GM21447 (cell line): ENCODE measurements at regions not wholly inside any gene's neighbourhood (a gene's known extent, or its start where the extent isn't known, plus 50 kb on each side); places are given as distances from the start of the nearest gene placed in this dataset.
"Not testable (repeated sequence)": the region's sequence is repeated elsewhere in the genome, so short reads cannot be mapped to it uniquely, and the experiment has no call there.

Experiments
- ATAC-seq: cut with Tn5 transposase; IDR thresholded peaks from one replicate; pipeline ENCODE4 v1.9.1; 2021; ENCODE audit not compliant: unreplicated experiment

DNA sequence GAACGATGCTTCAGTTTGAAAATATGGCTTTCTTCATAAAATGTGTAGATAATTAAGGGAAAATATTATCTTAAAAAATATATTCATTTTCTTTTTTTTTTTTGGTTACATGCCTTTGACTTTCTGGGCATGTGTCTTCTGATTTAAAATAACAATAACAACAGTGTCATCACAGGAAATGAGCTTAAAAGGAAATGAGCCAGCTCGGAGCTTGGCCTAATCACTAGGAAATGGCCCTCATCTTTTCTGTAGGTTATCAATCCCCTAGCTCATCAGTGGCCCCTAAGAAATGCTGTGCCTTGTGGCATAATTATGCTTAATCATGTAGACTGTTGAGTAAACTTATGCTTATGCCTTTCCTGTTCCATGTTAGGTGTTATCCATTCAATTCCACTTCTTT is 141.8 kb upstream of the FHL2 start:
- no peak for ATAC-seq

DNA sequence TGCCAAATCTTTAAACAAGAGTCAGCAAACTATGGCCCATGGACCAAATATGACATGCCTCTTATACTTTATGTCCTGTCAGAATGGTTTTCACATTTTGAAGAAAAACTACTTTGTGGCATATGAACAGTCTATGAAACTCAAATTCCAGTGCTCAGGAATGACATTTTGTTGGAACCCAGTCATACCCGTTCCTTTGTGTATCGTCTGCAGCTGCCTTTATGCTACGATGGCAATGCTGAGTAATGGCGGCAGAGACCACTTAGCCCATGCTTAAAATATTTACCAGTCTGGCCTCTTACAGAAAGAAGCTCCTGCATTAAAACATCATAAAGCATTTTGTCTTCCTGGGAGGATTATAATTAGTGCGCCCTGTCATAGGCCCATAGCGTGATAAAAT is 140.5 kb upstream of the FHL2 start:
- no peak for ATAC-seq

DNA sequence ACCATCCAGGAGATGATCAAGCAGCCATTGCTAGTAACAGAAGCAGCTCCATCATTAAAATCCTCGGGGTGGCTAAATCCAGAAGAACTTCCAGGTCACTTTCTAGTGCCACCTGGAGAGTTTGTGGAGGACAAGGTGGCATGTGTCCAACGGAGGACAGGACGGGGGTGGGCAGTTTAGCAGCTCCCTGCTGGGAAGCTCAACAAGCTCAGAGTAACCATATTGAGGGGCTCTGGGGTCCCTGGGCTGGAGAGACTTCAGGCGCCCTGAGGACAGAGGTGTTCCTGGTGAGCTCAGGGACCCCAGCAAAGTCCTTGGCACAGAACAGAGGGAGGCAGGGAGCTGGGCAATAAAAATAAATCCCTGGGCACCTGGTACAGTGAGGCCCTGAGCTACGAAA is 140.0 kb upstream of the FHL2 start:
- ATAC-seq, result no peak

DNA sequence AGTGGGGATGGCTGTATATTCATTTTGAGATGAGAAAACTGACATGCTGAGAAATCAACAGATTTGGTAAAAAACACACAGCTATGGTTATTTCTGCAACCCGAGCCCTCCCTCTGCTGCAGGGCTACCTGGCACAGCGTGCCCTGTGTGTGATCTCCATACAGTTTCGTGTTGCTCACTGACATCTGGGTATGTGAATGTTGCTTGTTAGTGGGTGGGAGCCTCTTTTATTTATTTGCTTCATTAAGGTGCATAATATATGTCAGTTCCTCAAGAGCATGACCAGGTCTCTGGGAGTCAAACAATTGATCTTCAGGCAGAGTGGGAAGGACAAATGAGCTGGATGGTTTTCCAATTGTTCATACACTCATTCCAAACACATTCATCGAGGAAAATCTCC is 139.1 kb upstream of the FHL2 start:
- ATAC-seq, result no peak

DNA sequence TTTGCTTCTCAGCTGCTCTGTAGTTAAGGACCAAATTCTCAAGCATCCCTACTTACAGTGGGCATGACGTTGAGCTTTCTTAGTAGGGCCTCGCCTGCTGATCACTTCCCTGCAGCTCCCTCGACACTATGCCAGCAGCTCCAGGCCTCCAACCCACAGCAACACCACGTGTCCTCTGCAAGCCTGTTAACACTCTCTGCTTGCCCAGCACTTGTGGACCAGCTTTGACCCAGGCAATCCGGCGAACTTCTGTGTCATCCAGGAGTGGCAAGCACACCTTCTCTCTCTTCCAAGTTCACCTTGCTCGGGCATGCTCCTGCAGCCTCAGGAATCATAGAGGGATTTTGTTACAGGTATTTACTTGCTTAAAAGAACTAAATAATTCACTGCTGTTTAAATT is 138.6 kb upstream of the FHL2 start:
- ATAC-seq, result no peak

DNA sequence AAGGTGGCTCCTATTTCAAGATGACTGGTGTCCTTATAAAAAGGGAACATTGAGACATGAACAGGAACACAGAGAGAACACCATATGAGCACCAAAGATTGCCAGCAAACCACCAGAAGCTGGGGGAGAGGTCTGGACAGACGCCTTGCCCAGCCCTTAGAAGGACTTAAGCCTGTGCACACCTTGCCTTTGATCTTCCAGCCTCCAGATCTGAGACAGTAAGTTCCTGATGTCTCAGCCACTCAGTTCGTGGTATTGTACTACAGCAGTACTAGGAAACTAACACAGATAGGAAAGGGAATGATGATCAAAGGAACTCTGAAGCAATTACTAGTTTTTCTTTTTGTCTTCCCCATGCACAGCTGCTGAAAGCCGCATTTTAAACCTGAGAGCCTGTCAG is 137.3 kb upstream of the FHL2 start:
- no peak for ATAC-seq

DNA sequence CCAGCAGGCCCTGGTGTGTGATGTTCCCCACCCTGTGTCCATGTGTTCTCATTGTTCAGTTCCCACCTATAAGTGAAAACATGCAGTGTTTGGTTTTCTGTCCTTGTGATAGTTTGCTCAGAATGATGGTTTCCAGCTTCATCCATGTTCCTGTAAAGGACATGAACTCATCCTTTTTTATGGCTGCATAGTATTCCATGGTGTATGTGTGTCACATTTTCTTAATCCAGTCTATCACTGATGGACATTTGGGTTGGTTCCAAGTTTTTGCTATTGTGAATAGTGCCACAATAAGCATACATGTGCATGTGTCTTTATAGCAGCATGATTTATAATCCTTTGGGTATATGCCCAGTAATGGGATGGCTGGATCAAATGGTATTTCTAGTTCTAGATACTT is 130.4 kb upstream of the FHL2 start:
- ATAC-seq, result not testable (repeated sequence)

DNA sequence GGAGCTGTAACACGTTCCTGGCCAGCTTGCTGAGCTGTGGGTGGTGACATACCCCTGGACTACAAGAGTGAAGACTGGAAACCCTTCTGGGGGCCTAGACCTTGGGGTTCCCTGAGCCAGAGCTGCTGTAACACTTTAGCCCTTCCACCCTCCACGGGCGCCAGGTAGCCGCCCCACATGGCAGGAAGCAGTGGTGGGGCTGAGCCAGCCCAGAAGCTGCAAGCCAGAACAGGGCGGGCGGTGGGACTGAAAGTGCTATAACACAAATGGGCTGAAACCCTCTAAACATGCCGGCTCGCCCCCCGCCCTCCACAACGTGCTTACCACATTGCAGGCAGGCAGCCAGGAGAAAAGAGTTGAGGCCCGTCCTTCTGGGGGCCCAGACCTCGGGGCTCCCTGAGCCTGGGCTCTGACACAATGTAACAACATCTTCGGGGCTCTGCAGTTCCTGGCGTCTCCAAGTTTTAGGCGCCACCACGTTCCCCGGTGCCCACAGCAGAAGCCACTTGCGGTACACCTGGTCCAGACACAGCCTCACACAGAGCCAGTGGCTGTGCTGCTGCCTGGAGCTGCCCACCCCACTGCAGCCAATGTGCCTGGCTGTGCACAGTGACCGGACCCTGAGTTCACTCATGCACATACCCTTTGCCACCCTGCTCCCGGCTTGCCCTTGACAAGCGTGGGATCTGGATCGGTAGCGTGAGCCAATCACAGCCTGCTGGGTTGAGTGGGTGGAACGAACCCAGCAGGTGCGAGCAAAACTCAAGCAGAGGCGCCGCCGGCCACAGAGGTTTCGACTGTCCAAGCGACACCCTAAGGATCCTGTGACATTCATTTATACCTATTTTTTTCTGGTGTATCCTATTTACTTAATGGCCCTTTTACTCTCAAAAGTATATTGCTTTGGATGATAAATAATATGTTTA is 127.4 kb upstream of the FHL2 start:
- no peak for ATAC-seq

DNA sequence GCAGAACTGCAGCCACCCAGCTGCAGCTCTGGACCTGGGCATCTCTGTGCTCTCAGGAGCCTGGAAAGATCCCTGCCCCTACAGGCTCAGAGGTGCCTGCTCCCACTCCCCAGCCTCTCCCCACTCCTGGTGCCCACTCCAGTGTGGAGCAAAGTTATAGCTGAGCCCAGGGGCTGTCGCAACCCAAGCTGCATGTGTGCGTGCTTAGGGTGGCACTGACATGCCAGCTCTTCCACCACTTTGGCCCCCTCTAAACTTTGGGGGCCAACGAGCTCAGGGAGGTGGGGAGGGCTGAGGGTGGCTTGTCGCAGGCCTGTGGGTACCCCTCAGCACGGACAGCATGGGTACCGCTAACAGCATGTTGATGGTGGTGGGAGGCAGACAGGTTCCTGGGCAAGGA is 126.3 kb upstream of the FHL2 start:
- no peak for ATAC-seq

DNA sequence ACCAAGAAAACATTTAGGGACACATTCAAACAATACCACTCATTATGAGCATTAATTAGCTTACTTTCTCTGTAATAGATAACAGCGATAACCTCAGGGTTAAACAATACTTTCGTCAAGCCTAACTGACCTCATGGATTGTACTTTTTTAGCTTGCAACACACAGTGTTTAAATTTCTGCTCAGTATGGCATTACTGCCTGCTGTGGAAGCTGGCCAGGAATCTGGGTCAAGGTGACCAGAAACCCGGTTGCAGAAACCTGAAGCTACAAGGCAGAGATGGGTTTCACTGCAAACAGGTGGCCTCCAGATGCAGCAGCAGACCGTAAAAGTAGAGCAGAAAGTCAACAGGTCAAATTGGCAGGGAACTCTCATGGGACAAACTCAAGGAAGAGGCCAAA is 123.8 kb upstream of the FHL2 start:
- ATAC-seq, result no peak

DNA sequence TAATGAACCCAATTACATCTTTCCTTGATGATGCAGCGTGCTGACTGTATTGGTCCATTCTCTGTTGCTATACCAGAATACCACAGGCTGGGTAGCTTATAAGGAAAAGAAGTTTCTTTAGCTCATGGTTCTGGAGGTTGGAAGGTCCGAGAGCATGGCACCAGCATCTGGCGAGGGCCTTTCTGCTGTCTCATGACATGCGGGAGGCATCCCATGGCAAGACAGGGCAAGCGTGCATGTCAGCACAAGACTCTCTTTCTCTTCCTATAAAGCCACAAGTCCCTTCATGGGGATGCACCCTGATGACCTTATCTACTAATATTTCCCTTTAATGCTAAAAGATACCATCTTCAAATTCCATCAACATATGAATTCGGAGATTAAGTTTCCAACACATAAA is 122.8 kb upstream of the FHL2 start:
- no peak for ATAC-seq

DNA sequence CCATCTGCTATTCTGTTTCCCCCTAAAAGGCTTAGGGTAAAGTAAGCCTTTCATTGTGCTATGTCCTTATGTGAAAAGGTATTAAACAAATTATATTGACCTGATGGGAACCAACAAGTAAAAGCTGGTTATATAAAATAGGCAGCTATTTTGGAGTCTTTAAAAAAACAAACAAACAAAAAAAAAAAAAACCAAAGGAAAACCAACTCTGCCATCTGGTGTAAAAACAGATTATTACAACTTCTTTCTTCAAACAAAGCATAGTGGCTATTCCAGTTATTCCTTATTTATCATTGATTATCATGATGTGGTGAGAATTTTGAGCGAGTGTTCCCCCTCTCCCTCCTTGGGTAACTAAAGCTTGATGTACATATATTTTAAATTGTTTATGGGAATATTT is 122.3 kb upstream of the FHL2 start:
- no peak for ATAC-seq

DNA sequence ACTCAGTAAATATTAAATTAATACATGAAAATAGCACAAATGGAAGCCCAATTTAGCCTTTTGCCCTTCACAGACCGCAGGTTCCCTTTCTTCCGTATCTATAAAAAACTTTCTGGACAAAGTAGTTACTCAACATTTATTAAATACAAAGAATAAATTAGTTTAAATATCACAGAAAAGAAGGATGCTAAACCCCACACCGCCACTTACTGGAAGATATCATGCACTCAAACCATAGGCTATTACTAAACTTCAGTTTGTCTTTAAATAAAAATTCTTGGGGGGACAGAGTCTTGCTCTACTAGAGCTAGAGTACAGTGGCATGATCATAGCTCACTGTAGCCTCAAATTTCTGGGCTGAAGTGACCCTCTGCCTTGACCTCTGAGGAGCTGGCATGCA is 120.7 kb upstream of the FHL2 start:
- no peak for ATAC-seq

DNA sequence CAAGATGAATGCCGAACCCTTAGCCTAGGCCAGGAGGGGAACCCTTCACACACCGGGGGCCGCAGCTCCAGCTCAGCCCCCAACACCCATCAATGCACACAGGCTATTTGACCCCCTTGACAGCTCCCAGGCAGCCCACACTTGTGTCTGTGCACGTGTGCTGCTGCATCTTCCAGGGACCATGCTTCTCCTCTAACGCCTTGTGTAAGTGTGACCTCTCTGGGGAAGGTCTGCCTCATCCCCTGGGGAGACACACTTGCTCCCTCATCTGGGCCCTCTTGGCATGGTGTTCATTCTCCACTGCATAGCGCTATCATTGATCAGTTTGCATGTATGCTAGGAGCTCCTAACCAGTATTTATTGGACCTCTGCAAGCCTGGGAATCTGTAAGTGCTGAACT is 120.0 kb upstream of the FHL2 start:
- no peak for ATAC-seq

DNA sequence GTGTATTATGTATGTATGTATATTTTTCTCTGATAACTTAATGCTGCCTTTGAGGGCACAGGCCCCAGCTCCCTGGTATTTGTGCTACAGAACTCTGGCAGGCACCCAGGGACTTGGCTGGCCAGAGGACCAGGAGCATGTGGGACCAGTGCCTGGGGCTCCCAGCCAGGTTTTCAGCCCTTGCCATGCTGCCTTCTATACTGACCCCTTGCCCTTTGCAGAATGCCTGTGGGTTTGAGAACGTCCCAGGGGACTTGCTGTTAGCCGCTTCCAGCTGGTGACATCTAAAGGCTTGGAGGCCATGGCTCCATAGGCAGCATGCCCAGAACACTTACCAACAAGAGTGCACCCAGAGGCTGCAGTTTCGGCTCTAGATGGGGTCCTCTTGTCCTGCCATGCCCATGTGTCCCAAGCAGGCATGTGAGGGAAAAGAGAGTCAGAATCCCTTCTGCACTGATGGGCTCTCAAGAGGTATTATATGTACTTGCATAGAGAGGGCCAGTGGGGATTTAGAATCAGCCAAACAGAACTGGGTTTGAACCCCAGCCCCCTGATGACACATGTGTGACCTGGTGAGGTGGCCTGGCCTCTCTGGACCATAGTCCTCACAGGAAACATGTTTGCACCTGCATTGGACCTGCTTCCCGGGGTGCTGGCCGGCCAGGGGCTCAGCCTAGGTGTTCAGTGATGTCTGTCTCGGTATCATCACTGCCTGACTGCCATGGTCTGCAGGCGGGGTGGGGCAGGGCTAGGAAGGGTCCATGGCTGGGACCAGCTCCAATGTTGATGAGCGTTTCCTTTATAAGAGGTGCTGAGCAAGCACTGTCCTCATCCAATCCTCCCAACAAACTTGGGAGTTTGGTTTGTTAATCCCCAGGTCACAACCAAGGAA is 119.2 kb upstream of the FHL2 start:
- no peak for ATAC-seq

DNA sequence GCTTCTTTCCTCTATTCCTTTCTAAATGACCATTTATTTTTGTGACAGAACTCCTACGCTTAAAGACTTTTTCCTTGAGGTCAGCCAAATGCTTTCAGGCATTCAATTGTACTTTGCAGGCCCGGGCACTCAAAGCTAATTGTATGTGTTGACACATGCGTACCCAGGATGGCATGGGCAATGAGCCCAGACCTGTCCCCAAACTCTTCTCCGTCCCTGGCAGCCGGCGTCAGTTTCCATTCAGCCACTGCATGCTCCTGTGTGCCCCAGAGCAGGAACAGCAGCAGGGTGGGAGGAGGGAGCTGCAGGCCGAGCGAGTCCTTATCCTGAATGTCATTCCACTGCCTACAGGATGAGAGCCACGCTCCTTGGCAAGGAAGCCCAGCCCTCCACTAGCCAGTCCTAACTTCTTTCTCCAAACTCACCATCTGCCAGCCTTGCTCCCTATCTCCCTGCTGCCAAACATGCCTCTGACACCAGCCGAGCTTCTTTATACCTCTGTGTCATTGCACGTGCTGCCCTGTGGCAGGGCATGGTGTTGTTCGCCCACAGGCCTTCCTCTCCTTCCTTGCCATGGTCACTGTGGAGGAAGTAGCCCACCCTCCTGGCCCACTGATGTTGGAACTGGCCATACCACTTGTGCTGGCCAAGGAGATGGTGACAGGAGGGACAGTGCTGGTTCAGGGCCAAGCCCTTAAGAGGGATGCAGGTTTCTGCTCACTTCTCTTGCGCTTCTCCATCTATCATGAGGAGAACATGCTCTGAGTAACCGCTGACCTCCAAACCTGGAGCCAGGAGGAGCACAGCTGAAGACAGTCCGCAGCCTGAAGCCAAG is 116.9 kb upstream of the FHL2 start:
- no peak for ATAC-seq

DNA sequence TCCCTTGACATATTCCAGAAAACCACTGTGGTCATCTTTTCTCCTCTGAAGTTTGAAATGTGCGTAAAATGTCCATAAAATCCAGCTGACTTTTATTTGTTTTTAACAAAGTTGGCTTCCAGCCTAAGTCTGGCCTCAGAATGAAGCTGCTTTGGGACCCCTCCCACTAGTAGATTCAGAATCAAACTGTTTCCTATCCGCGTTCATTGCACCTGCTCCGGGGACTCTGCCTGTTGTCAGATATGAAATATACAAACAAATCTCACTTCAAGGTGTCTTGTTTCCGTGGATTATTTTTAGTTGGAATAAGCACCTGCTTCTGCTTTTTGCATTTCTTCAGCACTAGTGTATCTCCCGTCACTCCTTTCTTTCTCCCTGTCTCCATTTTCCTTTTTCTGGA is 115.7 kb upstream of the FHL2 start:
- no peak for ATAC-seq

DNA sequence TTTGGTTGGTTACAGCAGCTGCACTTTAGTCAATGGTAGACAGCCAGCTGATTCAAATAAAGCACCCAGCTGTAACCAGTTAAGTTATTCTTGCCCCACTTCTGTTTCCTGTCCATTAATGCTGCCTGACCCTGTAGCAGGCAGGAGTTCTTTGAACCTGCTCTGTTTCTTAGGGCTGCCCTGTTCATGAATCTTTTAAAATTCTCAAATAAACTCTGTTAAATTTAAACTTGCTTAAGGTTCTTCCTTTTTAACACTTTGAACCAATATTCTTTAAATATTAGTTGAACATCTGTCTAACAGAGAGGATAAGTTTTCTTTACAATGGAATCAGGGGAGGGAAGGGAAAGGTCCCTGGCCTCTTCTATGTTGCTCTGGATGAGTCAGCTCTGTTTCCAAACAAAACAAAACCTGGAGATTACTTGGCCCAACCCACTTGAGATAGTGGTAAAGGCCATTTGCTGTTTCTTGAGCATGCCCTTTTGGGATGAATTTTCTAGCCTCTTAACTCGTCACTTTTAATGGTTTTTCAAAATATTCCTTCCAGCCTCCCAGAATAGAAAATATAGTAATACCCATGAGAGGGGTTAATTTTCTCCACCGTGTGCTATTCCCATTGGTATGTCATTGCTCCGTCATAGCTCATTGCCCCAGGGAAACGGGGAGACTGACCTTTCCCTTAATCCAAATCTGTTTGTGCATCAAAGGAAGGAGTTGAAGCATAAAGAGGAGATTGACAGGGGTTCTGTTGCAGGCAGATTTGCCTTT is 112.1 kb upstream of the FHL2 start:
- ATAC-seq, result no peak

DNA sequence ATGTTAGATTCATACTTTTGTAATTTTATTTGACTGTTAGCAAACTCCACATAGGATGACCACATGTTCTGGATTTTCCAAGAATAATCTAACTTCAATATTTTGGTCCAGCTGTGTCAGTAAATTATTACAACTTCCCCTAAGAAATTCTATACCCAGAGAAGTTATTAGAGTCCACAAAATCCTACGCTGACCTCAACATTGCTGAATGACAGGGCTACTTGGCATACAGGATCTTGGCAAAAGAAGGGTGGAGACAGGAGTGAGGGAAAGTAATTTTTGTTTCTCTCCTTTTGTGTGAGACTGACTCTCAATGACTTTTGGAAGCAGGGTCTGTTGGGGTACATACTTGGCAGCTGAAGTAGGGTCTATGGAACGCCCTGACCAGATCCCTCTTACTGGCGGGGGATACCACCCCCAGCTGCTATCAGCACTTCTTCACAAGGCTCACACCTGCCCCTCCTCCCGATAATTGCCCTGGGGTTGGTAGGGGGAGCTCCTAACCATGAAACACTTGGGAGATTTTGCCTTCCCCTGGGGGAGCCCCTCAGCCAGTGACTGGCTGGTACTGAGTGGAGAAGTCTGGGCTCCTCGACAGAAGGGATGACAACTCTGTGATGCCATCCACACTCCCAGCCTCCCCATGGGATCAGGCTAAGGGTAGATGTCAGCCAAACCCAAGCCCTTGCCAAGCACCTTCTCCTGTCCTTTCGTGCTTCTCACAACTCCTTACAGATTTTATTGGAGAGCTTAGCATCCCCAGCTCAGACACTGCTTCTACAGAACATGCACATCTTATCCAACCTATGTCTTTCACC is 110.6 kb upstream of the FHL2 start:
- ATAC-seq, result no peak

DNA sequence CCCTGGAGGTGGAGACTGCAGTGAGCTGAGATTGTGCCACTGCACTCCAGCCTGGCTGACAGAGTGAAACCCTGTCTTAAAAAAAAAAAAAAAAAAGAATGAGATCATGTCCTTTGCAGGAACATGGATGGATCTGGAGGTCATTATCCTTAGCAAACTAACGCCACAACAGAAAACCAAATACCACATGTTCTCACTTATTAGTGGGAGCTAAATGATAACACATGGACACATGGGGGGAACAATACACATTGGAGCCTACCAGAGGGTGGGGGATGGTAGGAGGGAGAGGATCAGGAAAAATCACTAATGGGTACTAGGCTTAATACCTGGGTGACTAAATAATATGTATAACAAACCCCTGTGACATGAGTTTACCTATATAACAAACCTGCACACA is 108.0 kb upstream of the FHL2 start:
- not testable (repeated sequence) for ATAC-seq
